H9 (cell line): ENCODE measurements at regions not wholly inside any gene's neighbourhood (a gene's known extent, or its start where the extent isn't known, plus 50 kb on each side); places are given as distances from the start of the nearest gene placed in this dataset.
A peak's percentile ranks its signal among the peaks of the same experiment; 100 is the strongest.
"Not testable (repeated sequence)": the region's sequence is repeated elsewhere in the genome, so short reads cannot be mapped to it uniquely, and the experiment has no call there.

Experiments
- DNase-seq: peaks from one replicate; pipeline ENCODE4 v3.0.0-alpha.2; 2017
- H2AFZ ChIP-seq: one replicate; pipeline ENCODE4 v1.6.1; 2013; ENCODE audit warnings: mild to moderate bottlenecking, low read length, control low read depth, moderate library complexity
- H2AK5ac ChIP-seq: 2 replicates; pipeline ENCODE4 v1.6.1; 2013; ENCODE audit warnings: low read length, control low read depth, mixed read lengths; ENCODE audit not compliant: insufficient read length
- H2BK120ac ChIP-seq: one replicate; pipeline ENCODE4 v1.6.1; 2013; ENCODE audit warnings: low read depth, mild to moderate bottlenecking, low read length, control low read depth, inconsistent platforms; ENCODE audit not compliant: poor library complexity, severe bottlenecking
- H2BK12ac ChIP-seq: 2 replicates; pipeline ENCODE4 v1.6.1; 2013; ENCODE audit warnings: low read length, control low read depth, mixed read lengths, low read depth; ENCODE audit not compliant: insufficient read length
- H2BK15ac ChIP-seq: 2 replicates; pipeline ENCODE4 v1.6.1; 2013; ENCODE audit warnings: low read depth, low read length, control low read depth
- H2BK20ac ChIP-seq: one replicate; pipeline ENCODE4 v1.6.1; 2013; ENCODE audit warnings: low read depth, mild to moderate bottlenecking, low read length, control low read depth, inconsistent platforms; ENCODE audit not compliant: poor library complexity, severe bottlenecking
- H2BK5ac ChIP-seq: 2 replicates; pipeline ENCODE4 v1.6.1; 2013; ENCODE audit warnings: low read length, control low read depth, mixed read lengths; ENCODE audit not compliant: insufficient read length
- H3K14ac ChIP-seq: 2 replicates; pipeline ENCODE4 v1.6.1; 2013; ENCODE audit warnings: low read length, control low read depth; ENCODE audit not compliant: insufficient read depth
- H3K18ac ChIP-seq: 2 replicates; pipeline ENCODE4 v1.6.1; 2013; ENCODE audit warnings: low read depth, mild to moderate bottlenecking, mixed read lengths, low read length, control low read depth; ENCODE audit not compliant: insufficient read length
- H3K23ac ChIP-seq: 2 replicates; pipeline ENCODE4 v1.6.1; 2013; ENCODE audit warnings: low read length, control low read depth, mixed read lengths, low read depth; ENCODE audit not compliant: insufficient read length
- H3K23me2 ChIP-seq: 2 replicates; pipeline ENCODE4 v1.6.1; 2013; ENCODE audit warnings: low read depth, mild to moderate bottlenecking, mixed read lengths, low read length, control low read depth; ENCODE audit not compliant: insufficient read length, poor library complexity, severe bottlenecking
- H3K27ac ChIP-seq: 2 replicates; pipeline ENCODE4 v1.5.1; 2013; ENCODE audit warnings: low read length, control low read depth, mixed read lengths, low read depth; ENCODE audit not compliant: insufficient read length
- H3K27me3 ChIP-seq: 2 replicates; pipeline ENCODE4 v1.6.1; 2013; ENCODE audit warnings: low read length, control low read depth, inconsistent platforms; ENCODE audit not compliant: insufficient read depth
- H3K4ac ChIP-seq: 2 replicates; pipeline ENCODE4 v1.6.1; 2013; ENCODE audit warnings: low read depth, mild to moderate bottlenecking, control low read depth, inconsistent platforms, low read length, moderate library complexity
- H3K4me1 ChIP-seq: 2 replicates; pipeline ENCODE4 v1.6.1; 2013; ENCODE audit warnings: low read length, control low read depth, inconsistent platforms; ENCODE audit not compliant: insufficient read depth
- H3K4me2 ChIP-seq: 2 replicates; pipeline ENCODE4 v1.6.1; 2013; ENCODE audit warnings: low read length, control low read depth, mixed read lengths; ENCODE audit not compliant: insufficient read length, insufficient read depth
- H3K56ac ChIP-seq: 2 replicates; pipeline ENCODE4 v1.6.1; 2013; ENCODE audit warnings: low read depth, mild to moderate bottlenecking, mixed read lengths, low read length, control low read depth; ENCODE audit not compliant: insufficient read length
- H3K79me1 ChIP-seq: 2 replicates; pipeline ENCODE4 v1.6.1; 2013; ENCODE audit warnings: low read depth, mild to moderate bottlenecking, moderate library complexity, low read length, control low read depth, inconsistent platforms; ENCODE audit not compliant: insufficient read depth, poor library complexity, severe bottlenecking
- H3K79me2 ChIP-seq: 2 replicates; pipeline ENCODE4 v1.6.1; 2013; ENCODE audit warnings: low read length, control low read depth, inconsistent platforms; ENCODE audit not compliant: insufficient read depth
- H3K9ac ChIP-seq: 2 replicates; pipeline ENCODE4 v1.6.1; 2013; ENCODE audit warnings: low read length, control low read depth, mixed read lengths; ENCODE audit not compliant: insufficient read length; ENCODE audit errors: extremely low read depth
- H3K9me3 ChIP-seq: one replicate; pipeline ENCODE4 v1.6.1; 2013; ENCODE audit warnings: low read depth, low read length, inconsistent platforms; ENCODE audit not compliant: control insufficient read depth
- H3T11ph ChIP-seq: one replicate; pipeline ENCODE4 v1.6.1; 2013; ENCODE audit warnings: mild to moderate bottlenecking, low read length, control low read depth, inconsistent platforms
- H4K20me1 ChIP-seq: one replicate; pipeline ENCODE4 v1.6.1; 2013; ENCODE audit not compliant: control insufficient read depth, insufficient read length, insufficient read depth
- H4K5ac ChIP-seq: 2 replicates; pipeline ENCODE4 v1.6.1; 2013; ENCODE audit warnings: low read depth, mild to moderate bottlenecking, mixed read lengths, low read length, control low read depth; ENCODE audit not compliant: insufficient read length
- H4K8ac ChIP-seq: replicated peaks from 2 replicates; pipeline ENCODE4 v1.6.1; 2013; ENCODE audit warnings: low read length, control low read depth, mixed read lengths, low read depth; ENCODE audit not compliant: insufficient read length
- H4K91ac ChIP-seq: 2 replicates; pipeline ENCODE4 v1.6.1; 2013; ENCODE audit warnings: low read depth, mild to moderate bottlenecking, moderate library complexity, mixed read lengths, low read length, control low read depth; ENCODE audit not compliant: insufficient read length
- H3K27ac Mint-ChIP-seq, 3 experiments: 2 replicates in 2 of 3; 3 replicates in 1 of 3; pipeline ENCODE4 v1.8.0; 2020 to 2021; ENCODE audit warnings: mixed read lengths in 3 of 3, mild to moderate bottlenecking in 1 of 3, moderate library complexity in 1 of 3
- H3K27me3 Mint-ChIP-seq: 2 replicates; pipeline ENCODE4 v1.8.0; 2021; ENCODE audit warnings: low read depth, mild to moderate bottlenecking, moderate library complexity, mixed read lengths
- H3K36me3 Mint-ChIP-seq, 3 experiments: 2 replicates in 2 of 3; 3 replicates in 1 of 3; pipeline ENCODE4 v1.8.0; 2020 to 2021; ENCODE audit warnings: low read depth in 3 of 3, mixed read lengths in 3 of 3; ENCODE audit not compliant: insufficient read depth in 1 of 3
- H3K4me1 Mint-ChIP-seq, 2 experiments: 2 replicates each; pipeline ENCODE4 v1.8.0; 2020; ENCODE audit warnings: mixed read lengths in 2 of 2
- H3K4me3 Mint-ChIP-seq, 2 experiments: 2 replicates in 1 of 2; 3 replicates in 1 of 2; pipeline ENCODE4 v1.8.0; 2020 to 2021; ENCODE audit warnings: mild to moderate bottlenecking in 2 of 2, mixed read lengths in 2 of 2, moderate library complexity in 1 of 2
- H3K9me3 Mint-ChIP-seq, 2 experiments: 2 replicates in 1 of 2; 3 replicates in 1 of 2; pipeline ENCODE4 v1.8.0; 2020; ENCODE audit warnings: mild to moderate bottlenecking in 2 of 2, mixed read lengths in 2 of 2, moderate library complexity in 1 of 2
- WGBS: extraction: QIAGEN DNeasy Blood & Tissue Kit; methylation state at CpG from one replicate; pipeline ENCODE4 v1.1.7; 2013; ENCODE audit warnings: missing lambda C conversion rate, low lambda C conversion rate, mixed read lengths; ENCODE audit not compliant: insufficient read length; ENCODE audit errors: extremely low coverage; 5-methylcytosine and 5-hydroxymethylcytosine counted together
- TF ChIP-seq, protein P1 (sequence below): fragments of 200-600 bp; sonication (generic); conservative IDR thresholded peaks from 3 replicates; pipeline ENCODE4 v1.8.0; 2021; ENCODE audit warnings: antibody characterized with exemption, mild to moderate bottlenecking

DNA sequence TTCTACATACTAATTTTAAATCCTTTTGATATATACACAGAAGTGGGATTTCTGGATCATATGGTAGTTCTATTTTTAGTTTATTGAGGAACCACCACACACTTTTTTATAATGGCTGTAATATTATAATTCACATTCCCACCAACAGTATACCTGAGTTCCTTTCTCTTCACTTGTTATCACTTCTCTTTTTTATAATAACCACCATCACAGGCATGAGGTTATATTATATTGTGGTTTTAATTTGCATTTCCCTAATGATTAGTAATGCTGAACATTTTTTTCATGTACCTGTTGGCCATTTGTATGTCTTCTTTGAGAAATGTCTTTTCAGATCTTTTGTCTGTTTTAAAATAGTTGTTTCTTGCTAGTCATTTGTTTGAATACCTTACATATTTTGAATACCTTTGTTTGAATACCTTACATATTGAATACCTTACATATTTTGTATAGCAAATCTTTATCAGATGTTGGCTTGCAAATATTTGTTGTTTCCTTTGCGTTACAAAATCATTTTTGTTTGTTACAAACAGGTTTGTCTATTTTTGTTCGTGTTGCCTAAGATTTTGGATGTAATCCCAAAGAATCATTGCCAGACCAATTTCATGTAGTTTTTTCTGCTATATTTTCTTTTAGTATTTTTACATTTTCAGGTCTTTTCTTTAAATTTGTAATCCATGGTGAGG lies 198.5 kb upstream of the KLF8 start:
- Histone ChIP-seq H3K79me2 (no peaks in the 10 kb centered on the region), H2AK5ac (no peak overlapping the region), H2BK20ac (no peak overlapping the region), H2BK12ac (no peak overlapping the region), H4K8ac (no peak overlapping the region), H4K5ac (no peak overlapping the region), H3K9ac (no peak overlapping the region), H2BK120ac (no peak overlapping the region), H2BK15ac (no peak overlapping the region), H2BK5ac (no peak overlapping the region), H3K9me3 (peaks cover 20% of the 10 kb centered on the region), H3K14ac (no peak overlapping the region), H3K79me1 (no peaks in the 10 kb centered on the region), H3K27ac (no peak overlapping the region), H3K4me2 (no peak overlapping the region), H4K20me1 (no peaks in the 10 kb centered on the region), H3K4me1 (no peaks in the 10 kb centered on the region; the same call in 1 of the 2 replicates), H3K18ac (no peak overlapping the region), H2AFZ (no peak overlapping the region), H3T11ph (no peak overlapping the region), H3K27me3 (no peaks in the 10 kb centered on the region), H3K23me2 (no peaks in the 10 kb centered on the region), H3K4ac (no peak overlapping the region), H3K56ac (no peak overlapping the region), H4K91ac (no peak overlapping the region), H3K23ac (no peak overlapping the region)
- Mint-ChIP-seq H3K9me3 (peaks cover 73 to 74% of the 10 kb centered on the region in 2 experiments), H3K36me3 (peaks cover 5 to 8% (median 6%) of the 10 kb centered on the region in 3 experiments; a peak in 4 of 7 replicates), H3K4me3 (no peak overlapping the region), H3K27me3 (no peaks in the 10 kb centered on the region; the same call in 1 of the 2 replicates), H3K27ac (no peak overlapping the region; a peak in 1 of 7 replicates), H3K4me1 (peaks cover 4 to 16% of the 10 kb centered on the region in 2 experiments; a peak in 3 of 4 replicates)
- DNase-seq: no peak
- TF ChIP-seq, protein P1, sequence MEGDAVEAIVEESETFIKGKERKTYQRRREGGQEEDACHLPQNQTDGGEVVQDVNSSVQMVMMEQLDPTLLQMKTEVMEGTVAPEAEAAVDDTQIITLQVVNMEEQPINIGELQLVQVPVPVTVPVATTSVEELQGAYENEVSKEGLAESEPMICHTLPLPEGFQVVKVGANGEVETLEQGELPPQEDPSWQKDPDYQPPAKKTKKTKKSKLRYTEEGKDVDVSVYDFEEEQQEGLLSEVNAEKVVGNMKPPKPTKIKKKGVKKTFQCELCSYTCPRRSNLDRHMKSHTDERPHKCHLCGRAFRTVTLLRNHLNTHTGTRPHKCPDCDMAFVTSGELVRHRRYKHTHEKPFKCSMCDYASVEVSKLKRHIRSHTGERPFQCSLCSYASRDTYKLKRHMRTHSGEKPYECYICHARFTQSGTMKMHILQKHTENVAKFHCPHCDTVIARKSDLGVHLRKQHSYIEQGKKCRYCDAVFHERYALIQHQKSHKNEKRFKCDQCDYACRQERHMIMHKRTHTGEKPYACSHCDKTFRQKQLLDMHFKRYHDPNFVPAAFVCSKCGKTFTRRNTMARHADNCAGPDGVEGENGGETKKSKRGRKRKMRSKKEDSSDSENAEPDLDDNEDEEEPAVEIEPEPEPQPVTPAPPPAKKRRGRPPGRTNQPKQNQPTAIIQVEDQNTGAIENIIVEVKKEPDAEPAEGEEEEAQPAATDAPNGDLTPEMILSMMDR: no peak
- no CpG with 5 or more reads among the region's 2 CpGs for WGBS

DNA sequence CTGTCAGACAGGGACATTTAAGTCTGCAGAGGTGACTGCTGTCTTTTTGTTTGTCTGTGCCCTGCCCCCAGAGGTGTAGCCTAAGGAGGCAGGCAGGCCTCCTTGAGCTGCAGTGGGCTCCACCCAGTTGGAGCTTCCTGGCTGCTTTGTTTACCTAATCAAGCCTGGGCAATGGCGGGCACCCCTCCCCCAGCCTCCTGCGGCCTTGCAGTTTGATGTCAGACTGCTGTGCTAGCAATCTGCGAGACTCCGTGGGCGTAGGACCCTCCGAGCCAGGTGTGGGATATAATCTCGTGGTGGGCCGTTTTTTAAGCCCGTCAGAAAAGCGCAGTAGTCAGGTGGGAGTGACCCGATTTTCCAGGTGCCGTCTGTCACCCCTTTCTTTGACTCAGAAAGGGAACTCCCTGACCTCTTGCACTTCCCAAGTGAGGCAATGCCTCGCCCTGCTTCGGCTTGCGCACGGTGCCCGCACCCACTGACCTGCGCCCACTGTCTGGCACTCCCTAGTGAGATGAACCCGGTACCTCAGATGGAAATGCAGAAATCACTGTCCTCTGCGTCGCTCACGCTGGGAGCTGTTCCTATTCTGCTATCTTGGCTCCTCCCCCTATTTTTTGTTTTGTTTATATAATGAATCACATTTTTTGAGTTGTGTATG lies 179.4 kb upstream of the KLF8 start:
- H4K8ac ChIP-seq, H3K79me2 ChIP-seq, H3K4me2 ChIP-seq, H2BK120ac ChIP-seq, H3K23me2 ChIP-seq, H2BK15ac ChIP-seq, H3K4me1 ChIP-seq, H4K91ac ChIP-seq, H3K79me1 ChIP-seq, H2AFZ ChIP-seq, H3T11ph ChIP-seq, H2BK12ac ChIP-seq, H4K20me1 ChIP-seq, H3K14ac ChIP-seq, H2BK5ac ChIP-seq, H3K9ac ChIP-seq, H2BK20ac ChIP-seq, H3K27me3 Mint-ChIP-seq, H3K18ac ChIP-seq, H3K27me3 ChIP-seq, H3K23ac ChIP-seq, H3K27ac ChIP-seq, H4K5ac ChIP-seq, H3K56ac ChIP-seq, H3K4me1 Mint-ChIP-seq, H2AK5ac ChIP-seq, H3K4ac ChIP-seq: not testable (repeated sequence)
- Mint-ChIP-seq H3K36me3 (peaks cover 20 to 34% (median 20%) of the 10 kb centered on the region in 3 experiments), H3K9me3 (peaks cover 64 to 71% of the 10 kb centered on the region in 2 experiments), H3K4me3 (peak overlapping the region; percentile 52 to 58; a peak in 3 of 5 replicates), H3K27ac (peak overlapping the region in 1 of 3 experiments; percentile 67; a peak in 1 of 7 replicates)
- no CpG with 5 or more reads among the region's 22 CpGs for WGBS
- peaks cover 20% of the 10 kb centered on the region for H3K9me3 ChIP-seq
- peak; percentile 49 for DNase-seq
